H9 (cell line): ENCODE measurements at regions not wholly inside any gene's neighbourhood (a gene's known extent, or its start where the extent isn't known, plus 50 kb on each side); places are given as distances from the start of the nearest gene placed in this dataset.

Experiments
- DNase-seq: peaks from one replicate; pipeline ENCODE4 v3.0.0-alpha.2; 2017
- H2AFZ ChIP-seq: one replicate; pipeline ENCODE4 v1.6.1; 2013; ENCODE audit warnings: mild to moderate bottlenecking, low read length, control low read depth, moderate library complexity
- H2AK5ac ChIP-seq: 2 replicates; pipeline ENCODE4 v1.6.1; 2013; ENCODE audit warnings: low read length, control low read depth, mixed read lengths; ENCODE audit not compliant: insufficient read length
- H2BK120ac ChIP-seq: one replicate; pipeline ENCODE4 v1.6.1; 2013; ENCODE audit warnings: low read depth, mild to moderate bottlenecking, low read length, control low read depth, inconsistent platforms; ENCODE audit not compliant: poor library complexity, severe bottlenecking
- H2BK12ac ChIP-seq: 2 replicates; pipeline ENCODE4 v1.6.1; 2013; ENCODE audit warnings: low read length, control low read depth, mixed read lengths, low read depth; ENCODE audit not compliant: insufficient read length
- H2BK15ac ChIP-seq: 2 replicates; pipeline ENCODE4 v1.6.1; 2013; ENCODE audit warnings: low read depth, low read length, control low read depth
- H2BK20ac ChIP-seq: one replicate; pipeline ENCODE4 v1.6.1; 2013; ENCODE audit warnings: low read depth, mild to moderate bottlenecking, low read length, control low read depth, inconsistent platforms; ENCODE audit not compliant: poor library complexity, severe bottlenecking
- H2BK5ac ChIP-seq: 2 replicates; pipeline ENCODE4 v1.6.1; 2013; ENCODE audit warnings: low read length, control low read depth, mixed read lengths; ENCODE audit not compliant: insufficient read length
- H3K14ac ChIP-seq: 2 replicates; pipeline ENCODE4 v1.6.1; 2013; ENCODE audit warnings: low read length, control low read depth; ENCODE audit not compliant: insufficient read depth
- H3K18ac ChIP-seq: 2 replicates; pipeline ENCODE4 v1.6.1; 2013; ENCODE audit warnings: low read depth, mild to moderate bottlenecking, mixed read lengths, low read length, control low read depth; ENCODE audit not compliant: insufficient read length
- H3K23ac ChIP-seq: 2 replicates; pipeline ENCODE4 v1.6.1; 2013; ENCODE audit warnings: low read length, control low read depth, mixed read lengths, low read depth; ENCODE audit not compliant: insufficient read length
- H3K23me2 ChIP-seq: 2 replicates; pipeline ENCODE4 v1.6.1; 2013; ENCODE audit warnings: low read depth, mild to moderate bottlenecking, mixed read lengths, low read length, control low read depth; ENCODE audit not compliant: insufficient read length, poor library complexity, severe bottlenecking
- H3K27ac ChIP-seq: 2 replicates; pipeline ENCODE4 v1.5.1; 2013; ENCODE audit warnings: low read length, control low read depth, mixed read lengths, low read depth; ENCODE audit not compliant: insufficient read length
- H3K27me3 ChIP-seq: 2 replicates; pipeline ENCODE4 v1.6.1; 2013; ENCODE audit warnings: low read length, control low read depth, inconsistent platforms; ENCODE audit not compliant: insufficient read depth
- H3K4ac ChIP-seq: 2 replicates; pipeline ENCODE4 v1.6.1; 2013; ENCODE audit warnings: low read depth, mild to moderate bottlenecking, control low read depth, inconsistent platforms, low read length, moderate library complexity
- H3K4me1 ChIP-seq: 2 replicates; pipeline ENCODE4 v1.6.1; 2013; ENCODE audit warnings: low read length, control low read depth, inconsistent platforms; ENCODE audit not compliant: insufficient read depth
- H3K4me2 ChIP-seq: 2 replicates; pipeline ENCODE4 v1.6.1; 2013; ENCODE audit warnings: low read length, control low read depth, mixed read lengths; ENCODE audit not compliant: insufficient read length, insufficient read depth
- H3K56ac ChIP-seq: 2 replicates; pipeline ENCODE4 v1.6.1; 2013; ENCODE audit warnings: low read depth, mild to moderate bottlenecking, mixed read lengths, low read length, control low read depth; ENCODE audit not compliant: insufficient read length
- H3K79me1 ChIP-seq: 2 replicates; pipeline ENCODE4 v1.6.1; 2013; ENCODE audit warnings: low read depth, mild to moderate bottlenecking, moderate library complexity, low read length, control low read depth, inconsistent platforms; ENCODE audit not compliant: insufficient read depth, poor library complexity, severe bottlenecking
- H3K79me2 ChIP-seq: 2 replicates; pipeline ENCODE4 v1.6.1; 2013; ENCODE audit warnings: low read length, control low read depth, inconsistent platforms; ENCODE audit not compliant: insufficient read depth
- H3K9ac ChIP-seq: 2 replicates; pipeline ENCODE4 v1.6.1; 2013; ENCODE audit warnings: low read length, control low read depth, mixed read lengths; ENCODE audit not compliant: insufficient read length; ENCODE audit errors: extremely low read depth
- H3K9me3 ChIP-seq: one replicate; pipeline ENCODE4 v1.6.1; 2013; ENCODE audit warnings: low read depth, low read length, inconsistent platforms; ENCODE audit not compliant: control insufficient read depth
- H3T11ph ChIP-seq: one replicate; pipeline ENCODE4 v1.6.1; 2013; ENCODE audit warnings: mild to moderate bottlenecking, low read length, control low read depth, inconsistent platforms
- H4K20me1 ChIP-seq: one replicate; pipeline ENCODE4 v1.6.1; 2013; ENCODE audit not compliant: control insufficient read depth, insufficient read length, insufficient read depth
- H4K5ac ChIP-seq: 2 replicates; pipeline ENCODE4 v1.6.1; 2013; ENCODE audit warnings: low read depth, mild to moderate bottlenecking, mixed read lengths, low read length, control low read depth; ENCODE audit not compliant: insufficient read length
- H4K8ac ChIP-seq: replicated peaks from 2 replicates; pipeline ENCODE4 v1.6.1; 2013; ENCODE audit warnings: low read length, control low read depth, mixed read lengths, low read depth; ENCODE audit not compliant: insufficient read length
- H4K91ac ChIP-seq: 2 replicates; pipeline ENCODE4 v1.6.1; 2013; ENCODE audit warnings: low read depth, mild to moderate bottlenecking, moderate library complexity, mixed read lengths, low read length, control low read depth; ENCODE audit not compliant: insufficient read length
- H3K27ac Mint-ChIP-seq, 3 experiments: 2 replicates in 2 of 3; 3 replicates in 1 of 3; pipeline ENCODE4 v1.8.0; 2020 to 2021; ENCODE audit warnings: mixed read lengths in 3 of 3, mild to moderate bottlenecking in 1 of 3, moderate library complexity in 1 of 3
- H3K27me3 Mint-ChIP-seq: 2 replicates; pipeline ENCODE4 v1.8.0; 2021; ENCODE audit warnings: low read depth, mild to moderate bottlenecking, moderate library complexity, mixed read lengths
- H3K36me3 Mint-ChIP-seq, 3 experiments: 2 replicates in 2 of 3; 3 replicates in 1 of 3; pipeline ENCODE4 v1.8.0; 2020 to 2021; ENCODE audit warnings: low read depth in 3 of 3, mixed read lengths in 3 of 3; ENCODE audit not compliant: insufficient read depth in 1 of 3
- H3K4me1 Mint-ChIP-seq, 2 experiments: 2 replicates each; pipeline ENCODE4 v1.8.0; 2020; ENCODE audit warnings: mixed read lengths in 2 of 2
- H3K4me3 Mint-ChIP-seq, 2 experiments: 2 replicates in 1 of 2; 3 replicates in 1 of 2; pipeline ENCODE4 v1.8.0; 2020 to 2021; ENCODE audit warnings: mild to moderate bottlenecking in 2 of 2, mixed read lengths in 2 of 2, moderate library complexity in 1 of 2
- H3K9me3 Mint-ChIP-seq, 2 experiments: 2 replicates in 1 of 2; 3 replicates in 1 of 2; pipeline ENCODE4 v1.8.0; 2020; ENCODE audit warnings: mild to moderate bottlenecking in 2 of 2, mixed read lengths in 2 of 2, moderate library complexity in 1 of 2
- WGBS: extraction: QIAGEN DNeasy Blood & Tissue Kit; methylation state at CpG from one replicate; pipeline ENCODE4 v1.1.7; 2013; ENCODE audit warnings: missing lambda C conversion rate, low lambda C conversion rate, mixed read lengths; ENCODE audit not compliant: insufficient read length; ENCODE audit errors: extremely low coverage; 5-methylcytosine and 5-hydroxymethylcytosine counted together
- TF ChIP-seq, protein P1 (sequence below): fragments of 200-600 bp; sonication (generic); conservative IDR thresholded peaks from 3 replicates; pipeline ENCODE4 v1.8.0; 2021; ENCODE audit warnings: antibody characterized with exemption, mild to moderate bottlenecking

DNA sequence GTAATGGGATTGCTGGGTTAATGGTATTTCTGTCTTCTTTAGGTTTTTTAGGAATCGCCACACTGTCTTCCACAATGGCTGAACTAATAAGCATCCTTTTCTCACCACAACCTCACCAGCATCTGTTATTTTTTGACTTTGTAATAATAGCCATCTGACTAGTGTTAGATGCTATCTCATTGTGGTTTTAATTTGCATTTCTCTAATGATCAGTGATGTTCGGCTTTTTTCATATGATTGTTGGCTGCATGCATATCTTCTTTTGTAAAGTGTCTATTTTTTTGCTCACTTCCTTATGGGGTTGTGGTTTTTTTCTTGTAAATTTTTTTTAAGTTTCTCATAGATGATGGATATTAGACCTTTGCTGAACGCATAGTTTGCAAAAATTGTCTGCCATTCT lies 377.9 kb downstream of the GALC start:
- Histone ChIP-seq H3K79me2 (no peaks in the 10 kb centered on the region), H3K14ac (no peak overlapping the region), H3K4me2 (no peak overlapping the region), H2BK12ac (no peak overlapping the region), H3K79me1 (no peaks in the 10 kb centered on the region), H4K5ac (no peak overlapping the region), H3K4me1 (no peaks in the 10 kb centered on the region), H4K8ac (no peak overlapping the region), H3K4ac (no peak overlapping the region), H2BK120ac (no peak overlapping the region), H2AK5ac (no peak overlapping the region), H2BK20ac (no peak overlapping the region), H4K20me1 (no peaks in the 10 kb centered on the region), H2BK5ac (no peak overlapping the region), H3K23me2 (no peaks in the 10 kb centered on the region), H3K56ac (no peak overlapping the region), H2AFZ (no peak overlapping the region), H2BK15ac (no peak overlapping the region), H4K91ac (no peak overlapping the region), H3T11ph (no peak overlapping the region), H3K9me3 (no peaks in the 10 kb centered on the region), H3K18ac (no peak overlapping the region), H3K9ac (no peak overlapping the region), H3K27ac (no peak overlapping the region), H3K23ac (no peak overlapping the region), H3K27me3 (no peaks in the 10 kb centered on the region)
- Mint-ChIP-seq H3K27me3 (peaks cover 10% of the 10 kb centered on the region), H3K4me3 (no peak overlapping the region), H3K36me3 (peaks cover 0 to 2% (median 0%) of the 10 kb centered on the region in 3 experiments; a peak in 1 of 7 replicates), H3K4me1 (no peaks in the 10 kb centered on the region), H3K9me3 (peaks cover 0 to 4% of the 10 kb centered on the region in 2 experiments; a peak in 4 of 5 replicates), H3K27ac (no peak overlapping the region)
- TF ChIP-seq, protein P1, sequence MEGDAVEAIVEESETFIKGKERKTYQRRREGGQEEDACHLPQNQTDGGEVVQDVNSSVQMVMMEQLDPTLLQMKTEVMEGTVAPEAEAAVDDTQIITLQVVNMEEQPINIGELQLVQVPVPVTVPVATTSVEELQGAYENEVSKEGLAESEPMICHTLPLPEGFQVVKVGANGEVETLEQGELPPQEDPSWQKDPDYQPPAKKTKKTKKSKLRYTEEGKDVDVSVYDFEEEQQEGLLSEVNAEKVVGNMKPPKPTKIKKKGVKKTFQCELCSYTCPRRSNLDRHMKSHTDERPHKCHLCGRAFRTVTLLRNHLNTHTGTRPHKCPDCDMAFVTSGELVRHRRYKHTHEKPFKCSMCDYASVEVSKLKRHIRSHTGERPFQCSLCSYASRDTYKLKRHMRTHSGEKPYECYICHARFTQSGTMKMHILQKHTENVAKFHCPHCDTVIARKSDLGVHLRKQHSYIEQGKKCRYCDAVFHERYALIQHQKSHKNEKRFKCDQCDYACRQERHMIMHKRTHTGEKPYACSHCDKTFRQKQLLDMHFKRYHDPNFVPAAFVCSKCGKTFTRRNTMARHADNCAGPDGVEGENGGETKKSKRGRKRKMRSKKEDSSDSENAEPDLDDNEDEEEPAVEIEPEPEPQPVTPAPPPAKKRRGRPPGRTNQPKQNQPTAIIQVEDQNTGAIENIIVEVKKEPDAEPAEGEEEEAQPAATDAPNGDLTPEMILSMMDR = no peak
- DNase-seq = no peak
- no CpG with 5 or more reads among the region's 3 CpGs for WGBS
